GM12891 (cell line): ENCODE measurements at regions not wholly inside any gene's neighbourhood (a gene's known extent, or its start where the extent isn't known, plus 50 kb on each side); places are given as distances from the start of the nearest gene placed in this dataset.

Experiments
- POLR2A ChIP-seq: IDR thresholded peaks from 2 replicates; pipeline ENCODE4 v1.6.1; 2011; ENCODE audit warnings: low read depth, low read length, control low read depth
- POLR2AphosphoS5 ChIP-seq: IDR thresholded peaks from 2 replicates; pipeline ENCODE4 v1.6.1; 2011; ENCODE audit warnings: low read depth, low read length, control low read depth
- POU2F2 ChIP-seq: IDR thresholded peaks from 2 replicates; pipeline ENCODE4 v1.6.1; 2011; ENCODE audit warnings: low read depth, mild to moderate bottlenecking, control low read depth, low read length, moderate library complexity

GRCh38 chr13:111539791-111540446 lies 219.5 kb downstream of the TEX29 start:
- TF ChIP-seq POLR2A (no peak), POLR2AphosphoS5 (no peak), POU2F2 (no peak)
